ENCODE measurements at regions not wholly inside any gene's neighbourhood (a gene's known extent, or its start where the extent isn't known, plus 50 kb on each side); places are given as distances from the start of the nearest gene placed in this dataset.
"Not testable (repeated sequence)": the region's sequence is repeated elsewhere in the genome, so short reads cannot be mapped to it uniquely, and the experiment has no call there.

DNA sequence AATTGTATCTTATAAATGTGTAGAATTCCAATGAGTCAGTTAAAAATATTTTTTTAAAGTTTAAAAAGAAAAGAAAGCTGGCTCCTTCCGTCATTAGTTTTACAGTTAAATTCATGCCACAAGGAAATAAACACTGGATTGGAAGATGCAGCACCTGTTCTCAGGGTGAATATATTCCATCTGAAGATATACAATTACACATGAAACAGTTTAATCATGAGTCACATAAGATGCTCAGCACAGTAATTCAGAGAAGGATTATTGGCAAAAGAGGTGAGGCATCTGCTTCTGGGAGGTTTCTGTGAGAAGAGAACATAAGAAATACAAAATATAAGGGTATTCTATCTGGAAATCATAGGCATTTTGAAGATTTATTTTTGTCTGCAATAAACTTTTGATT, 376.5 kb upstream of the SORCS1 start:
- no peaks in the 10 kb centered on the region for H3K79me2 ChIP-seq (ENCODE audit: insufficient read depth)
- H3F3A ChIP-seq (ENCODE audit: insufficient read depth), result peaks cover under 1% of the 10 kb centered on the region
- H3K4me1 ChIP-seq (ENCODE audit: insufficient read depth), result peaks cover 2% of the 10 kb centered on the region
- no peak for TF ChIP-seq EZH2 (IDR thresholded peaks at IDR 0.05; ENCODE audit: insufficient read depth, poor library complexity, severe bottlenecking)
- no peak for TF ChIP-seq EZH2phosphoT487 (IDR thresholded peaks at IDR 0.05; ENCODE audit: insufficient read depth, low read depth)
- H3K9ac ChIP-seq, result no peak overlapping the region
- no peaks in the 10 kb centered on the region for H4K20me1 ChIP-seq (ENCODE audit: insufficient read depth)
- H3K27me3 ChIP-seq (replicated peaks; ENCODE audit: insufficient read depth), result no peaks in the 10 kb centered on the region
- no peak overlapping the region for H3K4me2 ChIP-seq (ENCODE audit: unreplicated experiment)
- no peaks in the 10 kb centered on the region for H3K9me3 ChIP-seq (ENCODE audit: low read depth)
- H3K36me3 ChIP-seq (ENCODE audit: low read depth), result no peaks in the 10 kb centered on the region
- no peak overlapping the region for H3K4me3 ChIP-seq
- no peak for DNase-seq
- in situ Hi-C loops (cut with MboI), result no loop called here
- 89 to 95% methylated on average over 1 of the region's 1 CpG for WGBS, 2 experiments (ENCODE audit: low coverage in 1 of 2, low lambda C conversion rate in 2 of 2, missing lambda C conversion rate in 2 of 2)
- no peaks in the 10 kb centered on the region for H3K9me2 ChIP-seq (ENCODE audit: insufficient read depth)
- H2AFZ ChIP-seq, result no peak overlapping the region
- no peak overlapping the region for H3K27ac ChIP-seq

DNA sequence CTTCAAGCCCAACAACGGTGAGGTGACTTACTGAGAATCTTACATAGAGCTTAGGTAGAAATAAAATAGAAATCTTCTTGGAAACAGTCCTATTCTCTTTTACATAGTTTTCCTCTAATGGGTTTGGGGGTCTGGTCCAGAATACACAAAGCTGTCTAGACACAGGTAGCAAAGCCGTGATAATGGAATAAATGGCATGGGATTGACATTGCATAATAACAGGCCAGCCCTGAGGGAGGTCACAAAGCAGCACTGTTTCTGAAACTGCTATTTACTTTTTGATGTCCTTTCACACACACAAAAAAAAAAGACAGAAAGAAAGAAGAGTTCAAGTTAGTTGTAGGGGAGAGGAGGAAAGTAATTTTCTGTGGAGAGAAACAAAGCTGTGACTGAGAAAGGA, 364.8 kb upstream of the SORCS1 start:
- no peaks in the 10 kb centered on the region for H3K27me3 ChIP-seq (replicated peaks; ENCODE audit: insufficient read depth)
- in situ Hi-C loops (cut with MboI), result no loop called here
- H3K36me3 ChIP-seq (ENCODE audit: low read depth), result no peaks in the 10 kb centered on the region
- H3K4me3 ChIP-seq, result no peak overlapping the region
- no peaks in the 10 kb centered on the region for H3K79me2 ChIP-seq (ENCODE audit: insufficient read depth)
- H2AFZ ChIP-seq, result no peak overlapping the region
- DNase-seq, result no peak
- H4K20me1 ChIP-seq (ENCODE audit: insufficient read depth), result no peaks in the 10 kb centered on the region
- no peak overlapping the region for H3K27ac ChIP-seq
- H3F3A ChIP-seq (ENCODE audit: insufficient read depth), result no peaks in the 10 kb centered on the region
- H3K9me2 ChIP-seq (ENCODE audit: insufficient read depth), result no peaks in the 10 kb centered on the region
- H3K9ac ChIP-seq, result no peak overlapping the region
- WGBS, 2 experiments (ENCODE audit: low coverage in 1 of 2, low lambda C conversion rate in 2 of 2, missing lambda C conversion rate in 2 of 2), result 83 to 85% methylated on average over 2 of the region's 2 CpGs
- no peak overlapping the region for H3K4me2 ChIP-seq (ENCODE audit: unreplicated experiment)
- H3K9me3 ChIP-seq (ENCODE audit: low read depth), result no peaks in the 10 kb centered on the region
- no peaks in the 10 kb centered on the region for H3K4me1 ChIP-seq (ENCODE audit: insufficient read depth)
- no peak for TF ChIP-seq EZH2phosphoT487 (IDR thresholded peaks at IDR 0.05; ENCODE audit: insufficient read depth, low read depth)
- no peak for TF ChIP-seq EZH2 (IDR thresholded peaks at IDR 0.05; ENCODE audit: insufficient read depth, poor library complexity, severe bottlenecking)

DNA sequence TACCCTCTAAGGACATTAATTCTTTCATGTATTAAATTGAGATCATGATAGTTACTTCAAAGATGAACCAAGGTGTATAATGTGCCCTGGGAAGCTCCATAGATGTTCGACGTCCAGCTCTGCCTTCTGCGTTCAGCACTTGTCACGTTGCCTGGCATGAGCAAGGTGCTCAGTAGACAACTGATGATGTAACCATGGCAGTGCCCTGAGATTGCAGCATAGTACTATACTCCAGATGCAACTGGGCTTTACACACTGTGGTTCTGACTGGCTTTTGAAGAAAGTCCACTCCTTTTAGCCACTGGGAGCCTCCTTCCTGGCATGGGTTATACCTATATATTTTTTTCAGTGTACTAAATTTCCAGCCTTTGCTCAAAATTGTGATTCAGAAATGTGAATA, 355.8 kb upstream of the SORCS1 start:
- Histone ChIP-seq H4K20me1 (ENCODE audit: insufficient read depth) (no peaks in the 10 kb centered on the region), H3K4me3 (no peak overlapping the region), H3K4me2 (ENCODE audit: unreplicated experiment) (no peak overlapping the region), H3K27me3 (replicated peaks; ENCODE audit: insufficient read depth) (no peaks in the 10 kb centered on the region), H3K9ac (no peak overlapping the region), H3F3A (ENCODE audit: insufficient read depth) (no peaks in the 10 kb centered on the region), H3K27ac (no peak overlapping the region), H3K9me3 (ENCODE audit: low read depth) (no peaks in the 10 kb centered on the region), H2AFZ (no peak overlapping the region), H3K36me3 (ENCODE audit: low read depth) (no peaks in the 10 kb centered on the region), H3K4me1 (ENCODE audit: insufficient read depth) (no peaks in the 10 kb centered on the region), H3K9me2 (ENCODE audit: insufficient read depth) (no peaks in the 10 kb centered on the region), H3K79me2 (ENCODE audit: insufficient read depth) (no peaks in the 10 kb centered on the region)
- no peak for DNase-seq
- no peak for TF ChIP-seq EZH2 (IDR thresholded peaks at IDR 0.05; ENCODE audit: insufficient read depth, poor library complexity, severe bottlenecking)
- TF ChIP-seq EZH2phosphoT487 (IDR thresholded peaks at IDR 0.05; ENCODE audit: insufficient read depth, low read depth), result no peak
- WGBS, 2 experiments (ENCODE audit: low coverage in 1 of 2, low lambda C conversion rate in 2 of 2, missing lambda C conversion rate in 2 of 2), result 56 to 63% methylated on average over 4 of the region's 4 CpGs
- in situ Hi-C loops (cut with MboI), result no loop called here

DNA sequence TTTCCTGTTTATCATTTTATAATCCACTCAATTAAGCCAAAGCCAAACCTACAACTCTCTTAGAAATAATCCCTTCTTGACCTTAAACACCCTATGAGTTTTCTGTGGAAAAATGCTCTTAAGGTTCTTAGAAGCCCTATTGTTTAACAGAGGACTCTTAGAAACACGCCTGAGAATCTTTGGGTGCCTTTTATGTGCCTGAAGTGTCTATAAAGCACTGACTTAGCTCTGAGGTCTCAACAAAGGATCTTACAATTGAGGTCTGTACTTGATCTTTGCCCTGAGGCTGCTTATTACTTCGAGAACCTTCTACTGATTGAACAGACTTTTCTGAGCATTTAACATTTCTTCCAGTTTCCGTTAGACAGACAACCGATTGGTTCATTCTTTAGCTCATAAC, 353.3 kb upstream of the SORCS1 start:
- in situ Hi-C loops (cut with MboI), result no loop called here
- no peaks in the 10 kb centered on the region for H3F3A ChIP-seq (ENCODE audit: insufficient read depth)
- no peak for DNase-seq
- H3K4me1 ChIP-seq (ENCODE audit: insufficient read depth), result no peaks in the 10 kb centered on the region
- no peak overlapping the region for H3K27ac ChIP-seq
- no peak overlapping the region for H3K9ac ChIP-seq
- no peak overlapping the region for H3K4me3 ChIP-seq
- H4K20me1 ChIP-seq (ENCODE audit: insufficient read depth), result no peaks in the 10 kb centered on the region
- no peak overlapping the region for H3K4me2 ChIP-seq (ENCODE audit: unreplicated experiment)
- TF ChIP-seq EZH2phosphoT487 (IDR thresholded peaks at IDR 0.05; ENCODE audit: insufficient read depth, low read depth) (no peak), EZH2 (IDR thresholded peaks at IDR 0.05; ENCODE audit: insufficient read depth, poor library complexity, severe bottlenecking) (no peak)
- no peaks in the 10 kb centered on the region for H3K9me2 ChIP-seq (ENCODE audit: insufficient read depth)
- H3K36me3 ChIP-seq (ENCODE audit: low read depth), result no peaks in the 10 kb centered on the region
- H3K79me2 ChIP-seq (ENCODE audit: insufficient read depth), result no peaks in the 10 kb centered on the region
- no peaks in the 10 kb centered on the region for H3K27me3 ChIP-seq (replicated peaks; ENCODE audit: insufficient read depth)
- 42 to 45% methylated on average over 4 of the region's 4 CpGs for WGBS, 2 experiments (ENCODE audit: low coverage in 1 of 2, low lambda C conversion rate in 2 of 2, missing lambda C conversion rate in 2 of 2)
- H3K9me3 ChIP-seq (ENCODE audit: low read depth), result no peaks in the 10 kb centered on the region
- no peak overlapping the region for H2AFZ ChIP-seq

DNA sequence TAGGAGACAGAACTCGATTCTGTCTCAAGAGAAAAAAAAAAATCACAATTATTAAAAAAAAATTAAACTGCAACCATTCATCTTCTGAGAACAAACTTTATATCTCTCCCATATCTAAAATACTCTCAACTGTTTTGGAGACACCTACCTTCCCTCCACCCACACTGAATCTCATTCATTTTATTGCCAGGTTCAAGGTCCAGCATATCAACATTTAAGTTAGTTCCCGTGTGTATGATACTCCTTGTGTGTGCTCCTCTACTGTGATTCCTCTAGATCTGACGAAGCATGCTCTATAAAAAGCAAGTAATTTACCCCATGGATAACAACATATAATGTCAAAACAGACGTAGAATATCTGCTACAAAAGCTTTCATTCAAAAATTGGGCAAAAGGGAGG, 351.8 kb upstream of the SORCS1 start:
- H3K4me1 ChIP-seq (ENCODE audit: insufficient read depth), result no peaks in the 10 kb centered on the region
- no peaks in the 10 kb centered on the region for H3K9me2 ChIP-seq (ENCODE audit: insufficient read depth)
- no peak overlapping the region for H3K4me2 ChIP-seq (ENCODE audit: unreplicated experiment)
- no peaks in the 10 kb centered on the region for H3K9me3 ChIP-seq (ENCODE audit: low read depth)
- no peaks in the 10 kb centered on the region for H3K79me2 ChIP-seq (ENCODE audit: insufficient read depth)
- TF ChIP-seq EZH2phosphoT487 (IDR thresholded peaks at IDR 0.05; ENCODE audit: insufficient read depth, low read depth) (no peak), EZH2 (IDR thresholded peaks at IDR 0.05; ENCODE audit: insufficient read depth, poor library complexity, severe bottlenecking) (no peak)
- H3K4me3 ChIP-seq, result no peak overlapping the region
- no peaks in the 10 kb centered on the region for H3K36me3 ChIP-seq (ENCODE audit: low read depth)
- WGBS, 2 experiments (ENCODE audit: low coverage in 1 of 2, low lambda C conversion rate in 2 of 2, missing lambda C conversion rate in 2 of 2), result 38 to 46% methylated on average over 4 of the region's 4 CpGs
- H3K27me3 ChIP-seq (replicated peaks; ENCODE audit: insufficient read depth), result no peaks in the 10 kb centered on the region
- no peak overlapping the region for H3K27ac ChIP-seq
- no peak overlapping the region for H3K9ac ChIP-seq
- no peaks in the 10 kb centered on the region for H4K20me1 ChIP-seq (ENCODE audit: insufficient read depth)
- DNase-seq, result no peak
- in situ Hi-C loops (cut with MboI), result no loop called here
- H3F3A ChIP-seq (ENCODE audit: insufficient read depth), result no peaks in the 10 kb centered on the region
- no peak overlapping the region for H2AFZ ChIP-seq

DNA sequence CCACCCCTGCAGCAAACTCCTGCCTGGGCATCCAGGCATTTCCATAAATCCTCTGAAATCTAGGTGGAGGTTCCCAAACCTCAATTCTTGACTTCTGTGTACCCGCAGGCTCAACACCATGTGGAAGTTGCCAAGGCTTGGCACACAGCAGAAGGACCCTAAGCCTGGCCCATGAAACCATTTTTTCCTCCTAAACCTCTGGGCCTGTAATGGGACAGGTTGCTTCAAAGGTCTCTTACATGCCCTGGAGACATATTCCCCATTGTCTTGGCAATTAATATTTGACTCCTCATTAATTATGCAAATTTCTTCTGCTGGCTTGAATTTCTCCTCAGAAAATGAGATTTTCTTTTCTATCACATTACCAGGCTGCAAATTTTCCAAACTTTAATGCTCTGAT, 339.5 kb upstream of the SORCS1 start:
- H3K27me3 ChIP-seq (replicated peaks; ENCODE audit: insufficient read depth); H3K9me2 ChIP-seq (ENCODE audit: insufficient read depth); in situ Hi-C loops (cut with MboI); H3K4me3 ChIP-seq; H3K9me3 ChIP-seq (ENCODE audit: low read depth); DNase-seq; H4K20me1 ChIP-seq (ENCODE audit: insufficient read depth); H3K4me1 ChIP-seq (ENCODE audit: insufficient read depth); H3K36me3 ChIP-seq (ENCODE audit: low read depth); H3K79me2 ChIP-seq (ENCODE audit: insufficient read depth); H3K4me2 ChIP-seq (ENCODE audit: unreplicated experiment); H2AFZ ChIP-seq; H3K9ac ChIP-seq; H3F3A ChIP-seq (ENCODE audit: insufficient read depth); H3K27ac ChIP-seq: not testable (repeated sequence)
- 11 to 42% methylated on average over 1 of the region's 1 CpG for WGBS, 2 experiments (ENCODE audit: low coverage in 1 of 2, low lambda C conversion rate in 2 of 2, missing lambda C conversion rate in 2 of 2)

Data from GM23248 (cell line).